Central memory CD4-positive, alpha-beta T cell (primary cell): ENCODE measurements at regions not wholly inside any gene's neighbourhood (a gene's known extent, or its start where the extent isn't known, plus 50 kb on each side); places are given as distances from the start of the nearest gene placed in this dataset.

Source experiments
- DNase-seq: peaks from one replicate; pipeline ENCODE4 v3.0.0; 2022

DNA sequence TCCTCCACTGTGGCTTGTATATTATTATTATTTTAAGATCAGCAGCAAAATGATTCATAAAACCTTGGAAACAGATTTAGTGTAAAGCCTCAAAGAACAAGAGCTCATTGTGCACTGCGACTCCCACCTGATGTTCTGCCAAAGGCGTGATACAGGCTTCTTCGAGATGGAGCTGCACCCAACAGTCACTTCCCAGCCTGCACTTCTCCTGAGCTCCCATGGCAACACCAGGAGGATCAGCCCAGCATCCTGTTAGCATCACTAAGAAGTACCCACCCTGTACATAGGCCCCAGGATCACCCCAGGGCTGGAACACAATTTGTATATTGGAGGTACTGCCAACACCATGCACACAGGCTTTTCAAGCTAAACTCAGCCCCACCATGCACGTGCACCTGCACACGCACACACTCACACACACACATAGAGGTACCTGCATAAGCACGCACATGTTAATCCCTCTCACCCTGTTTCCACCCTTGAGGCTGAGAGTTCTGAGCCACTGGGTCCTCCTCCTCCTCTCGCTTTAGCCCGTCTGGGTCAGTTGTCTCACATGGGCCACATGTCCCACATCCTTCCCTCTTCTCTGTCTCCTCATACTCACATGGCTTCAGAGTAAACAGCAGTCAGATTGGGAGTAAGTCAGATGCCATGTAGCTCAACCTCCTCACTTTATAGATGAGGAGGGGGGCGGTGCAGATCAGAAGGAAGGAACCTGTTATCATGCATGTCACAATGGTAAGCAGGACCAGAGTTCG is 281.9 kb upstream of the POU3F1 start:
- no peak for DNase-seq

- DNase-seq: no peak
Measured at GRCh38 chr1:38327559-38327973, 281.0 kb upstream of the POU3F1 start.

- DNase-seq: no peak
Measured at GRCh38 chr1:38326856-38327255, 280.3 kb upstream of the POU3F1 start.

DNA sequence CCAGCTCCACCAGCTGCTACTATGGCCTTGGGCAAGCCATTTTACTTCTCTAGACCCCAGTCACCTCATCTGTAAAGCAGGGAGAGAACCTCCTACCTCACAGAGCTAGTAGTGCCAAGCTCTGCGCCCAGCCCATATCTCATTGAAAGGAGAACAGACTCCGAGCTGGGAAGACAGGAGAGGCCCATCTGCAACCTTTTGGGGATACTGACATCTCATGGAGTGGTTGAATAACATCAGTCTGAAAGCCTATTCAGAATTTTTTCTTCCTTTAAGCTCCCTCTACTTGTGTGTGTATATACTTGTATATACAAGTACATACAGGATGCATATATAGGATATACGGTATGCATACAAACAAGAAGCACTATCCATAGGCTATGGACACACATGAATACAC is 279.5 kb upstream of the POU3F1 start:
- DNase-seq: no peak

DNA sequence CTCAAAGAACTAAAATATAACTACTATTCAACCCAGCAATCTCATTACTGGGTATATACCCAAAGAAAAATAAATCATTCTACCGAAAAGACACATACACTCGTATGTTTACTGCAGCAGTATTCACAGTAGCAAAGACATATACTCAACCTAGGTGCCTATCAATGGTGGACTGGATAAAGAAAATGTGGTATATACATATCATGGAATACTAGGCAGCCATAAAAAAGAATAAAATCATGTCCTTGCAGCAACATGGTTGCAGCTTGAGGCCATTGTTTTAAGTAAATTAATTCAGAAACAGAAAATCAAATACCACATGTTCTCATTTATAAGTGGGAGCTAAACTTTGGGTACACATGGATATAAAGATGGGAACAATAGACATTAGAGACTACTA is 266.2 kb upstream of the POU3F1 start:
- DNase-seq: no peak

- DNase-seq: no peak
Measured at GRCh38 chr1:38310079-38310478, 263.5 kb upstream of the POU3F1 start.

- no peak for DNase-seq
Measured at GRCh38 chr1:38308780-38309179, 262.2 kb upstream of the POU3F1 start.

DNA sequence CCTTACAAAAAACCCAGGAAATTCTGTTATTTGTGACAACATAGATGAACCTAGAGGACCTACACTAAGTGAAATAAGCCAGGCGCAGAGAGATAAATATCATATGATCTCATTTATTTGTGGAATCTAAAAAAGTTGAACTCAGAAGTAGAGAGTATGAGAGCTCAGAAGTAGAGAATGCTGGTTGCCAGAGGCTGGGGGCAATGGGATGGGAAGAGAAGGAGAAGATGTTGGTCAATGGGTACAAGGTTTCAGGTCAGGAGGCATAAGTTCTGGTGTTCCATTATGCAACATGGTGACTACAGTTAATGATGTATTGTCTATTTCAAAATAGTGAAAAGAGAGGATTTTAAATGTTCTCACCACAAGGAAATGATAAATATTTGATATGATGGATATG is 259.1 kb upstream of the POU3F1 start:
- DNase-seq: no peak

DNA sequence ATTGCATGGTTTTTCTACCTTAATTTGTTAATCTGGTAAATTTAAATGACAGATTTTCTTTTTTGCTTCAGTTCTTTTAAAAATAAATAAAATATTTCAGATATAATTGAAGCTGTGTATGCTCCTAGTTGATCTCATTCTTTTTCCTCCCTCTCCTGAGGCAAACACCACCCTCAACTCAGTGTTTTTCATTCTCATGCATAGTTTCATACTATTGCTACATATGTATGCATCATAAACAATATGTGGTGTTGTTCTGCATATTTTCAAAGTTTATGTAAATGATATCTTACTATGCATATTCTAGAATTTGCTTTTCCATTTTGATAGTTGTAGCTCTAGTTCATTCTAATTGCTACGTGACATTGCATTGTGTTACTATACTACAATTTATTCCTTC is 257.2 kb upstream of the POU3F1 start:
- DNase-seq: no peak

DNA sequence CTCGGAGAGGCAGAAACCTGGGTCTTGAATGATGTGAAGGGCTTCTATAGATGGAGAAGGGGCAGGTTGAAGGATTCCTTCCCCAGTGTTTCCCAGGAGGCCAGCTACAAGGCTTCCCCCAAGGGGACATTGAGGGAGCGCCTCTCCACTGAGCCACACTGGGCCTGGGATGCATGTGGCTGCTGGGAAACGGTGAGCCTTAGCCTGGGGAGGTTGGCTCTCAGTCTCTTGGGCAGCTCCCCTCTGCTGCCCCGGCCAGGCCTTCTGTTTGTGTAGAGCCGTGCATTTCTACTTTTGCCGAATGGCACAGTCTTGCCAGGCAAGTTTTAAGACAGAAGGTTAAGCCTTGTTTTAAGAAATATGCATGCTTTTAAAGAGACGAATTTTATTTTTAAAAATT is 254.4 kb upstream of the POU3F1 start:
- no peak for DNase-seq

DNA sequence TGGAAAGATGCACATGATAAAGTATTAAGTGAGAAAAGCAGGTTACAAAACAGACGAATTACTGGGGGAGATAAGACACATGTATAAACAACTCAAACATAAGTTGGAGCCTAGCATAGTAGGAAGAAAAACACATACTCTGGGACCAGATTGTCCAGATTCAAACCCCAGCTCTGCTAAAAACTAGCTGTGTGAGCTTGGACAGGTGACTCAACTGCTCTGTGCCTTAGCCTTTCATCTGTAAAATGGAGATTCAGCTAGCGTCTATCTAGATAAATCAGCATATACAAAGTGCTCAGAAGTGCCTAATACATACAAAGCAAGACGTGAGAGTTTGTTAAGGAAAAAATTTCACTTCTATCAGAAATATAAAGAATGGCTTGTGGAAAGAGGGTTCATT is 254.0 kb upstream of the POU3F1 start:
- DNase-seq: no peak

- DNase-seq: no peak
Measured at GRCh38 chr1:38297842-38298241, 251.2 kb upstream of the POU3F1 start.

DNA sequence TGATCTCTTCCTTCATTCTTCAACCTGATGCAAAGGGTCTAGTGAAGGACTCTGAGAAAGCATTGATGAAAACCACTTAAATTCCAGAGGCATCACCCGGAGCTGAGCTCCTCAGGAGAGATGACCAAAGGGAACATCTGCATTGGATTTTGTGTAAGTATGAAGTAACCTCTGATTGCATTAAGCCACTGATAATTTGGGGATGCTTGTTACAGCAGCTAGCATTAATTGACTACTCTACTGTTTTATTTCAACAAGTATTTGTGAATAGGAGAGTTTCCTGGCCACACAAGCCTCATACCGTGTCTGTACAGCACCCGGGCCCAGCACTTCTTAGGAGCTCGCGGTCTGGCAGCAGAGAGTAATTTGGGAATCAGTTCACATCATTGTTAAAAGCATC is 250.7 kb upstream of the POU3F1 start:
- no peak for DNase-seq

- no peak for DNase-seq
Measured at GRCh38 chr1:38296047-38296446, 249.5 kb upstream of the POU3F1 start.

DNA sequence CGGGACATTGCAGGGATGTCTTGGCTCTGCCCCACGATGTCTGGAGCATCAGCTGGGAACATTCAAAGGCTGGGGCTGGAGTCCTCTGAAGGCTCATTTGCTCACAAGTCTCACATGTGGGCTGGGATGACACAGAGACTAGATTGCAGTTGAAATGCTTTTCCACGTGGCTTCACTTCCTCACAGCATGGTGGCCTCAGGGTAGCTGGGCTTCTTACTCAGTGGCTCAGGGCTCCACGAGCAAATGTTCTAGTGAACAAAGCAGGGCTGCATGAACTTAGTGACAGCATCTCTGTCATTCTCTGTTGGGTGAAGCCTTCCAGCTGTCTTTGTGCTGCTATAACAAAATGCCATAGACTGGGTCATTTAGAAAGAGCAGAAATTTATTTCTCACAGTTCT is 247.0 kb upstream of the POU3F1 start:
- no peak for DNase-seq

GRCh38 chr1:38292969-38293368 is 246.4 kb upstream of the POU3F1 start:
- DNase-seq: no peak

- no peak for DNase-seq
Measured at GRCh38 chr1:38291906-38292521, 245.4 kb upstream of the POU3F1 start.

- DNase-seq: no peak
Measured at GRCh38 chr1:38291336-38291735, 244.7 kb upstream of the POU3F1 start.

DNA sequence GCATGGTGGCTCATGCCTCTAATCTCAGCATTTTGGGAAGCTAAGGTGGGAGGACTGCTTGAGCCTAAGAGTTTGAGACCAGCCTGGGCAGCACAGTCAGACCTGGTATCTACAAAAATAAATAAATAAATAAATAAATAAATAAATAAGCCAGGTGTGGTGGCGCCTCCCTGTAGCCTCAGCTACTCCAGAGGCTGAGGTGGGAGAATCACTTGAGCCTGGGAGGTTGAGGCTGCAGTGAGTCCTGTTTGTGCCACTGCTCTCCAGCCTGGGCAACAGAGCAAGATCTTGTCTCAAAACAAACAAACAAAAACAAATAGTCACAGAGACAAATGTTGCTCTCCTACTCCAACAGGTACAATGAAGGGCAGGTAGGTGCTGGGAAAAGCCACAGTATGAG is 242.4 kb upstream of the POU3F1 start:
- no peak for DNase-seq

DNA sequence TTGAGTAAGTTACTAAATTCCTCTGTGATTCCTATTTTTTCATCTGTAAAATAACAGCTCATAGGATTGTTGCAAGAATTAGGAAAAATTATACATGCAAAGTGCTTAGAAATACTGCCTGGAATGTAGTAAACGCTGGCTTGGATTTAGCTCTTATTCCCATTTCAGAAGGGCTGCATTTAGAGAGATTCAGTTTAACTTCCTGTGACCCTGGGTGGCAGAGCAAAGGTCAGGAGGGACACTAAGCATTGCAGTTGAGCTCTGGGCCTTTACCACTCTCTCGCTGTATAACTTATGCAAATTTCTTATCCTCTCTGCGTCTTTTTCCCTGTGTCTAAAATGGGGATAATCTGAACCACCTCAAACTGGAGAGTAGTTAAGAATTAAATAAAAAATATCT is 241.0 kb upstream of the POU3F1 start:
- DNase-seq: no peak

- DNase-seq: no peak
Measured at GRCh38 chr1:38287036-38287435, 240.4 kb upstream of the POU3F1 start.

GRCh38 chr1:38285807-38286530 is 239.4 kb upstream of the POU3F1 start:
- DNase-seq: no peak

- no peak for DNase-seq
Measured at GRCh38 chr1:38284953-38285352, 238.4 kb upstream of the POU3F1 start.
